HG02884 (cell line): ENCODE measurements at regions not wholly inside any gene's neighbourhood (a gene's known extent, or its start where the extent isn't known, plus 50 kb on each side); places are given as distances from the start of the nearest gene placed in this dataset.

Source experiments
- ATAC-seq: cut with Tn5 transposase; IDR thresholded peaks from one replicate; pipeline ENCODE4 v1.9.1; 2021; ENCODE audit warnings: mild to moderate bottlenecking, moderate library complexity; ENCODE audit not compliant: unreplicated experiment

DNA sequence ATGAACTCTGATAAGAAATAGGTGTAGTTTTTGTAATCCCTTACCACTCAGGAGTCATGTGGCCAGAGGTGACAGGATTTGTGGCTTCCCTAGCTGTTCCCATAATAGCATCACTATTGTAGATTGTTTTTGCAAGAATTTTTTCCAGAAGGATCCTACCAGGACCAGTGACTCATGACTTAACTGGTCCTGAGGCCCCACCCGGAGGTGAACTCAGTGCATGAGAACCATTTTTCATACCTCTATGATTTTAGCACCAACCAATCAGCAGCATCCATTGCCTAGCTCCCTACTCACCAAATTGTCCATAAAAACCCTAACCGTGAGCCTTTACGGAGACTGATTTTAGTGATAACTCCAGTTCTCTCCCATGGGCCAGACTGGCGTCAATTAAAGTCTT lies 484.8 kb downstream of the PSAT1 start:
- no peak for ATAC-seq

GRCh38 chr9:78782234-78782633 lies 485.3 kb downstream of the PSAT1 start:
- no peak for ATAC-seq

- no peak for ATAC-seq
Measured at GRCh38 chr9:78782858-78783257, 485.9 kb downstream of the PSAT1 start.

DNA sequence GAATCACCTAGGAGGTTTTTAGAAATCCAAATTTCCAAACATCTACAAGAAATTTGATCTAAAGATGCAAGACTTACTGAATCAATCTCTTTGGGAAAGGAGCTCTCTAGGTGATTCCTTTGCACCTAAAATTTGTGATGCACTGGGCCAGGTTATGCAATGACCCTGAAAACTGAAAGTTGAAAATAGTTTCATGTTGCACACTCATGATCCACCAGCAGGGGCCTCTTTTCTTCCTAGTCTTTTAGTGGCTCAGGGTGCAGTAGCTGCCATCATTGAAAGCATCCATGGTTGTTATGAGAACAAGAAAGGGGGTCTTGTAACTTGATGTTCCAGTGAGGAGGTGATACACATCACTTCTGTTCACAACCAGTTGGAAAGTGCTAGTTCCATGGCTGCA lies 486.8 kb downstream of the PSAT1 start:
- peak; percentile 70 for ATAC-seq

GRCh38 chr9:78786794-78787193 lies 489.9 kb downstream of the PSAT1 start:
- ATAC-seq, result no peak

GRCh38 chr9:78788101-78788500 lies 491.2 kb downstream of the PSAT1 start:
- ATAC-seq, result no peak

DNA sequence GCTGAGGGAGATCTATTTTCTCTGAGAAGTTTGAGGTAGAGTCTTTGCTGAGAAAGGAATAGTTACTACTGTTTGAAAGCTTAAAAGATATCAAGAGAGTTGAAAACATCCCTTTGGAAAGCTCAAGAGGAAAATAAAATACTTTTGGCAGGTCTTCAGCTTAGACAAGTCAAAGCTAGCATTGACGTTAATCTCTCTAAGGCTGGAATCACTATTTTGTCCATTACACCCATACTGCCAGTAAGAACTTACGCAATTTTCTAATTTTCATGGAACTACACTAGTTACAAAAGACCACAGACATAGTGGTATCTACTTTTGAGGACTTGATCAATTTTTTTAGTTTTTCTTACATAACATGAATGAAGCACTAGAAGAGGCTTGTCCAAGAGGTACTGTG lies 494.9 kb downstream of the PSAT1 start:
- no peak for ATAC-seq

- no peak for ATAC-seq
Measured at GRCh38 chr9:78792745-78793144, 495.8 kb downstream of the PSAT1 start.

DNA sequence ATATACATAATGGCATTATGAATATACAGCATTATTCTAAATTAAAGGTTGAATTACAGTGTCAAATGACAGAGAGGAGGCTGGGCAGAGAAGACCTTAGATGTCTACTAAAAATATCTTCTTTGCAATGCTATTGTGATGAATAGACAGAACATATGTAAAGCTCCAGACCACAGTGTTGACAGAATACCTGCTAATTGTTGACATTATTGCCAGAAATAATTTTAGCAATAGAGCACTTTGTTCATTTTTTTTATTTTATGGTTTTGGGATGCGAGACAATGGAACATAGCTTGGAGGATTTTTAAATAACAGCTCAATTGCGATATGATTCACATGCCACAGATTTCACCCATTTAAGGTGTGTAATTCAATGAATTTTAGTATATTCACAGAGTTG lies 508.8 kb downstream of the PSAT1 start:
- no peak for ATAC-seq

DNA sequence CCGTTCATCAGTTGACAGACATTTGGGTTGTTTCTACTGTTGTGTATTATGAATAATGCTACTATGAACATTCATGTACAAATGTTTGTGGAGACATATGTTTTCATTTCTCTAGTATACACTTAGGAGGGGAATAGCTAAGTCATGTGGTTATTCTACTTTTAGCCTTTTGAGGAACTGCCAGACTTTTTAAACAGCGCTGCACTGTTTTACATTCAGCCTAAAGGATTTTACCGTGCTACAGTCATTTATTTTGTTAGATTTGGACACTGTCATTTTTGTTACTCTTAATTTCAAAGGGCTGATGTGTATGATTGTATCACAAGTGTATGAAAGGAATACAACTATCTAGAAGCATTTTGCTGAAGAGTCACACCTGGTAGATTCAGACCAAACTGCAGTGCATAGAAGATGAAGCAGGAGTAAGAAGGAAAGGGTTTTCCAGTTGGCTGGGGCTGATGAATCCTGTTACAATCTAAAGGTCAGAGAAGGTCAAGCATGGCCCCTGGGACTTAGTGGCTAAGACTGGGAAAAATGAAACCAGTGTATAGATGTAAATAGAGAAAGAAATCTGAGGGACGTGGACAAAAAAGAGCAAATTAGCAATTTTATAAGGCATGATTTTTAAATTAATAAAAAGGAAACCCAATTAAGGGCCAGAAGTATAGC lies 509.7 kb downstream of the PSAT1 start:
- ATAC-seq, result no peak

- no peak for ATAC-seq
Measured at GRCh38 chr9:78807286-78807685, 510.4 kb downstream of the PSAT1 start.

DNA sequence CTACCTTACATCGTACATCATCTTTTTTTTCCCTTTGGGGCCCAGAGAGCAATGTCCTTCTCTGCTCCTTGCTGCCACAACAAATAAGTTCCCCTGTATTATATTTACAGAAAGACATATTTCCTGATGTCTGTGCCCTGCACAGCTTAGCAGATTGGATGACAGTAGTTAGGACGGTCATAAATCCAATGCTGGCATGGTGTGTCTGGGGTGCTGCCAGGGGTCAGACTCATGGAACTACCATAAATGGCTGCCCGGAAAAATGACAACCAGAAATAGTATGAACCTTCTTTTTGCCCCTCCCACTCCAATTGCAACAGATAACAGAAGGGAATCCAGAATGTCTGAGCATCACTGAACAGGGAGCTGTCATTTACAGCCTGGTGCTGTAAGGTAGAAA lies 511.1 kb downstream of the PSAT1 start:
- no peak for ATAC-seq

DNA sequence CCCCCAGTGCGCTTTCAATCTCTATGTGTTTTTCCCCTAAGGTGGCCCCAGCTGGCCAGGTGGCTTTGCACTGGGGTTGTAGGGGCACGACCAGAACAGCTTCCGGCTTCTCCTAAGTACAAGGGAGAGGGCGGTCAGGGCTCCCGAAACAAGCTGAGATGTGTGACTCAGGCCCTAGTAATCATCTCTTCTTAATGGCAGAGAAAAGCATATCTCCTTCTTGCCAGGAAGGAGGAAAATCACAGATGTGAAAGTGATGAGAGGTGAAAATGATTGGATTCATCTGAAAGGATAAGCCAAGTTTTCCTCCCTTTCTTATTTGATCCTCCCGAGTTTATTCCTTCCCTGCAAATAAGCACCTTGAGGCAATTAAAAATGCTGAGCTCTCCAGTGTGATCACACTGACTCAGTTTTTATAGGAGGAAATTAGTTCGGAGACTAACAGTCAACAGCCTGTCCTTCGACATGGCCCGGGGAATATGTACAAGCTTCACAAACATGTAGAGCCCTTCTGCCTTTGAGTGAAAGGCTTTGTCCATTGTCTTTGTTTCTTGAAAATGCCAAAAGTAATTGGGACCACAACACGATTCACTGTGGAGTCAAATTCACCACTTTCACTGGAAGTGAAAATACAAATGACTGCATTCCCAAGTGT lies 514.8 kb downstream of the PSAT1 start:
- ATAC-seq, result no peak

GRCh38 chr9:78812665-78813064 lies 515.7 kb downstream of the PSAT1 start:
- no peak for ATAC-seq

DNA sequence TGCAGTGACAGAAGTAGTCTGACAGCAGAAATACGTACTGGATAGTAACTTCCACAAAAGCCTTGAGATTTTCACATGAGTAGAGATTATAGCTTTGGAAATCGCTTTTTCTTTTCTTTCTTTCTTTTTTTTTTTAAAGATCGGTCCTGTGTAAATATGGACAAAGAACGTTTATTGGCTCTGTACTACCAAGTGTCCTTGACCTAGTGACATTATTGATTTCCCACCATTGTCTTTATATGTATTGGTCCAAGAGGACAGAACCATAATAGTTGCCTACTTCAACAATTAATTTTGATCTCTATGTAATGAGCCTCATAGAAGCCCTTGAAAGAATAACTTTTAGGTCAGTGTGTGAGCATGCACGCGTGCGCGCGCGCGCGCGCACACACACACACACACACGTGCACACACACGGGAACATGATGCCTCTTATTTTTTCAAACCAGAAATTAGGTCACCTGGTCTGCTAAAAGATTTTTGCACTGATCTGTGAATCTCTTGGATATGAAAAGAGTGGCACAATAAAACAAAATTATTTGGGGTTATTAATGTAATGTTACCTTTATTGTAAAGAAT lies 516.8 kb downstream of the PSAT1 start:
- no peak for ATAC-seq

- ATAC-seq, result peak; percentile 83
Measured at GRCh38 chr9:78821126-78821822, 524.3 kb downstream of the PSAT1 start.

DNA sequence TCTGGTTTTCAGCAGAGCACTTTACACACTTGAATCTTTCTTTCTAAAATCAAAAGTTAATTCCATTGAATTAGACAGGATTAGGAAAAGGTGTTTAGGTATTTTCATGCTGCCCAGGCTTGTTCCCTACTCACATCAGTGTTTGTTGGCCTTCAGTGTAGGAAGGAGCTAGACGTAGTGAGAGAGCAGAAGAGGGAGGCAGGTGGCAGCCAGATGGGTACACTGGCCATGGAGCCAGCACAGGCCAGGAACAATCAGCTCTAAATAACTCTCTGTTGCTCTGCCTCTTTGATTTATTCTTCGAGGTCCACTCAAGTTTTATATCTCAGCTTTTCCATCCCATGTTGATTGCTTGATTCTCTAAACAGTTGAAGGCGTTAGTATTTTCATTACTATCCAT lies 529.6 kb downstream of the PSAT1 start:
- ATAC-seq, result no peak

GRCh38 chr9:78828521-78828920 lies 531.6 kb downstream of the PSAT1 start:
- ATAC-seq, result no peak

DNA sequence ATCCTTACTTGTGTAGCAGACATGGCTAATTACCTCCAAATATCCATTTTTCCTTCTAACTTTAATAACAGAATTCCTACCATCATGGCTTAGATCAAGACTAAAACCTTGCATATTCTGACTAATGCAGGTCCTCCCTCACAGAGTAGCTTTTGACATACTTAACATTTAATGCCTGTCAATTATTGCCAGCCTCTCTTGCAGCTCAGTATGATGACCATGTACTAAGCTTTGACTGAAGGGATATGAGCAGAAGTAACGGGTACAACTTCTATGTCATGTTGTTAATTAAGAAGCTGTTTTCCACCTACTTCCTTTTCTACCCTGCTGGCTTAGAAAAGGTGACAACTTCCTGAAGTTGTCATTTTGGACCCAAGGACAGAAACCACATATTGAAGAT lies 533.4 kb downstream of the PSAT1 start:
- ATAC-seq, result no peak

DNA sequence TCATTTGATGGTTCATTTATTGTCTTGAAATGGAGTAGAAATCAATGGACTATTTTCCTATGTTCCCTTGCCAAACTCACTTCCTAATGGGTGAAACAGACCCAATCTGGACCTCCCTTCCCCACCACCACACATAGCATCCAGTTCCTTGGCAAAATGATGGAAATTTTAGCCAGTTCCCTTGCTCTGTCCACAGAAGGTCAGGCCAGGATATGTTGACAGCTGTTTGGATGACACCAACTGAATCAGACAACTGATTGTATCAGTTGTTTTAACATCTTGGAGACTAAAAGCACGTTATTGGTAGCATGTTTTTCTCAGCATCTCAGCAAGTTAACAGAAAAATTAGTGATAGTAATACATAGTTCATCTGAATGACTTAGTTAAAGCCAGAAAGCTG lies 534.8 kb downstream of the PSAT1 start:
- ATAC-seq, result no peak

- no peak for ATAC-seq
Measured at GRCh38 chr9:78835928-78836450, 539.1 kb downstream of the PSAT1 start.

DNA sequence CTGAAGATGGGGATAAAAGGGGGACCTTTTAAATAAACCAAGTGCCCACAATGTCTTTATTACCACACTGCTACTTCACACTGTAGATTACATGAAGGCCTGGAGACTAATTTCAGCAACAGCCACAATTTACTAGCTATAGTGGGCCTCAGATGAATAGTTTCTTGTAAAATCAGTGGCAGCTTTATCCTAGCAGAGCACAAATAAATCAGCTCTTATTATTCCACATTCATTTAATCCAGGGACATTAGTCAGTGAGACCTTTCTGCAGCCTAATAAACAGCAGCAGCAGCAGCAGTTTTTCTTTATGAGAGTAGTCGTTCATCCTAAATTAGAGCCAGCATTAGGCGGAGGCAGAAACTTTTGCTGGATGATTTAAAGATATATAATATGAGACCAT lies 542.3 kb downstream of the PSAT1 start:
- no peak for ATAC-seq
